SK-N-SH treated with all-trans-retinoic acid at 6 μM for 48 hours (cell line): ENCODE measurements at regions not wholly inside any gene's neighbourhood (a gene's known extent, or its start where the extent isn't known, plus 50 kb on each side); places are given as distances from the start of the nearest gene placed in this dataset.
A peak's percentile ranks its signal among the peaks of the same experiment; 100 is the strongest.

ENCODE experiments used
- ATAC-seq: fragments of 200-7000 bp; cut with Tn5 transposase; 3 replicates; pipeline ENCODE4 v1.9.1; 2020; ENCODE audit warnings: mild to moderate bottlenecking, moderate library complexity
- ARNTL ChIP-seq: fragments of 450-650 bp; formaldehyde crosslinking; IDR thresholded peaks from 2 replicates; pipeline ENCODE4 v1.5.0; 2020; ENCODE audit warnings: low read depth, mild to moderate bottlenecking, moderate library complexity, borderline replicate concordance
- BACH2 ChIP-seq: fragments of 250-450 bp; sonication (Bioruptor Pico); IDR thresholded peaks from 2 replicates; pipeline ENCODE4 v1.9.0; 2021; ENCODE audit warnings: mild to moderate bottlenecking, borderline replicate concordance
- CSDC2 ChIP-seq: fragments of 250-450 bp; sonication (Bioruptor Pico); IDR thresholded peaks from 2 replicates; pipeline ENCODE4 v1.5.0; 2020; ENCODE audit warnings: mild to moderate bottlenecking, moderate library complexity
- CSRNP3 ChIP-seq: fragments of 250-450 bp; sonication (Bioruptor Pico); IDR thresholded peaks from 2 replicates; pipeline ENCODE4 v1.5.1; 2021; ENCODE audit warnings: mild to moderate bottlenecking, moderate library complexity
- ESRRG ChIP-seq: fragments of 250-450 bp; sonication (Bioruptor Pico); IDR thresholded peaks from 2 replicates; pipeline ENCODE4 v1.6.1; 2021; ENCODE audit warnings: mild to moderate bottlenecking
- GLIS3 ChIP-seq: fragments of 250-450 bp; sonication (Bioruptor Pico); IDR thresholded peaks from 2 replicates; pipeline ENCODE4 v1.5.0; 2020; ENCODE audit warnings: mild to moderate bottlenecking, moderate library complexity
- ISL1 ChIP-seq: fragments of 250-450 bp; sonication (Bioruptor Pico); IDR thresholded peaks from 2 replicates; pipeline ENCODE4 v2.1.2; 2022; ENCODE audit warnings: mild to moderate bottlenecking, moderate library complexity
- OSR1 ChIP-seq: fragments of 250-450 bp; sonication (Bioruptor Pico); IDR thresholded peaks from 2 replicates; pipeline ENCODE4 v1.8.0; 2022; ENCODE audit warnings: moderate library complexity, mild to moderate bottlenecking, inconsistent platforms
- PATZ1 ChIP-seq: fragments of 250-450 bp; sonication (Bioruptor Pico); IDR thresholded peaks from 2 replicates; pipeline ENCODE4 v1.8.0; 2020; ENCODE audit warnings: mild to moderate bottlenecking, moderate library complexity, borderline replicate concordance
- PPARA ChIP-seq: fragments of 250-450 bp; sonication (Bioruptor Pico); IDR thresholded peaks from 2 replicates; pipeline ENCODE4 v1.5.0; 2020; ENCODE audit warnings: mild to moderate bottlenecking, borderline replicate concordance
- RARB ChIP-seq: fragments of 250-450 bp; sonication (Bioruptor Pico); IDR thresholded peaks from 2 replicates; pipeline ENCODE4 v1.8.0; 2021; ENCODE audit warnings: mild to moderate bottlenecking, moderate library complexity
- SNAI2 ChIP-seq: fragments of 250-450 bp; sonication (Bioruptor Pico); IDR thresholded peaks from 2 replicates; pipeline ENCODE4 v1.5.0; 2020; ENCODE audit warnings: mild to moderate bottlenecking, moderate library complexity
- TCF4 ChIP-seq: fragments of 250-450 bp; sonication (Bioruptor Pico); IDR thresholded peaks from 2 replicates; pipeline ENCODE4 v1.8.0; 2021; ENCODE audit warnings: mild to moderate bottlenecking, moderate library complexity, borderline replicate concordance
- TSHZ2 ChIP-seq: fragments of 250-450 bp; sonication (Bioruptor Pico); IDR thresholded peaks from 2 replicates; pipeline ENCODE4 v1.5.0; 2020; ENCODE audit warnings: mild to moderate bottlenecking, moderate library complexity
- ZC3H10 ChIP-seq: fragments of 250-450 bp; sonication (Bioruptor Pico); IDR thresholded peaks from 2 replicates; pipeline ENCODE4 v1.5.1; 2021; ENCODE audit warnings: mild to moderate bottlenecking, moderate library complexity
- ZFP3 ChIP-seq: fragments of 250-450 bp; sonication (Bioruptor Pico); IDR thresholded peaks from 2 replicates; pipeline ENCODE4 v1.5.0; 2020; ENCODE audit warnings: mild to moderate bottlenecking, moderate library complexity
- ZFP30 ChIP-seq: fragments of 450-650 bp; formaldehyde crosslinking; IDR thresholded peaks from 2 replicates; pipeline ENCODE4 v1.5.0; 2022; ENCODE audit warnings: mild to moderate bottlenecking, moderate library complexity
- ZNF565 ChIP-seq: fragments of 450-650 bp; formaldehyde crosslinking; conservative IDR thresholded peaks from 2 replicates; pipeline ENCODE4 v1.5.0; 2020; ENCODE audit warnings: low read depth, mild to moderate bottlenecking, moderate library complexity
- ZNF70 ChIP-seq: fragments of 450-650 bp; formaldehyde crosslinking; IDR thresholded peaks from 2 replicates; pipeline ENCODE4 v1.5.0; 2020; ENCODE audit warnings: mild to moderate bottlenecking, moderate library complexity
- ZNF8 ChIP-seq: fragments of 450-650 bp; formaldehyde crosslinking; IDR thresholded peaks from 2 replicates; pipeline ENCODE4 v1.5.0; 2020; ENCODE audit warnings: mild to moderate bottlenecking, moderate library complexity

GRCh38 chr12:92075425-92075914, 70.2 kb downstream of the BTG1 start:
- TF ChIP-seq ZFP30 (CRISPR knock-in tag) = no peak
- no peak for TF ChIP-seq ARNTL (CRISPR knock-in tag)
- TF ChIP-seq PPARA = no peak
- TF ChIP-seq RARB (CRISPR knock-in tag) = no peak
- TF ChIP-seq SNAI2 = no peak
- no peak for TF ChIP-seq TSHZ2 (CRISPR knock-in tag)
- TF ChIP-seq ESRRG (CRISPR knock-in tag) = no peak
- TF ChIP-seq ZC3H10 (CRISPR knock-in tag) = no peak
- TF ChIP-seq ZNF565 (CRISPR knock-in tag) = no peak
- TF ChIP-seq OSR1 (CRISPR knock-in tag) = no peak
- TF ChIP-seq BACH2 = no peak
- TF ChIP-seq, all 23 proteins: peak for 0
- ATAC-seq = peak; percentile 47

- TF ChIP-seq ZNF70 (CRISPR knock-in tag) (no peak), ZNF565 (CRISPR knock-in tag) (no peak), GLIS3 (CRISPR knock-in tag) (no peak)
- ATAC-seq = no peak
Measured at GRCh38 chr12:92074889-92075288, 70.8 kb downstream of the BTG1 start.

GRCh38 chr12:92073094-92073493, 72.6 kb downstream of the BTG1 start:
- TF ChIP-seq RARB (CRISPR knock-in tag) (no peak), ZFP3 (CRISPR knock-in tag) (no peak), ZC3H10 (CRISPR knock-in tag) (no peak), BACH2 (no peak), SNAI2 (no peak), CSRNP3 (CRISPR knock-in tag) (no peak), TSHZ2 (CRISPR knock-in tag) (no peak), PATZ1 (CRISPR knock-in tag) (no peak), ZNF8 (CRISPR knock-in tag) (no peak), ARNTL (CRISPR knock-in tag) (no peak), GLIS3 (CRISPR knock-in tag) (no peak), ISL1 (CRISPR knock-in tag) (no peak), ZNF70 (CRISPR knock-in tag) (no peak), TCF4 (CRISPR knock-in tag) (no peak), CSDC2 (no peak)
- ATAC-seq = no peak

- TF ChIP-seq ESRRG (CRISPR knock-in tag) = no peak
- no peak for TF ChIP-seq ARNTL (CRISPR knock-in tag)
- no peak for TF ChIP-seq ZNF8 (CRISPR knock-in tag)
- TF ChIP-seq RARB (CRISPR knock-in tag) = no peak
- no peak for TF ChIP-seq ZFP30 (CRISPR knock-in tag)
- TF ChIP-seq, all 23 proteins: peak for 0
- no peak for ATAC-seq
Measured at GRCh38 chr12:92072112-92072511, 73.5 kb downstream of the BTG1 start.
